OCI-LY3 (cell line): ENCODE measurements at regions not wholly inside any gene's neighbourhood (a gene's known extent, or its start where the extent isn't known, plus 50 kb on each side); places are given as distances from the start of the nearest gene placed in this dataset.
"Not testable (repeated sequence)": the region's sequence is repeated elsewhere in the genome, so short reads cannot be mapped to it uniquely, and the experiment has no call there.

Source experiments
- H2AFZ ChIP-seq: fragments of 200-600, 300-600 bp; shearing (Covaris generic); 2 replicates; pipeline ENCODE4 v1.6.0; 2014; ENCODE audit warnings: antibody characterized with exemption, low read depth, low read length
- H3K27ac ChIP-seq: fragments of 200-600, 300-600 bp; sonication (generic); 2 replicates; pipeline ENCODE4 v1.5.1; 2014; ENCODE audit warnings: mild to moderate bottlenecking, low read length, moderate library complexity, mixed read lengths
- H3K27me3 ChIP-seq: fragments of 200-600, 300-600 bp; sonication (generic); 2 replicates; pipeline ENCODE4 v1.6.1; 2014; ENCODE audit warnings: low read depth, low read length, mixed read lengths
- H3K36me3 ChIP-seq: fragments of 200-600, 300-600 bp; sonication (generic); replicated peaks from 2 replicates; pipeline ENCODE3; 2014; ENCODE audit warnings: low read depth, low read length, mixed read lengths
- H3K4me1 ChIP-seq: fragments of 300-600, 200-600 bp; sonication (generic); 2 replicates; pipeline ENCODE4 v1.6.1; 2014; ENCODE audit warnings: low read length, mixed read lengths
- H3K4me2 ChIP-seq: fragments of 200-600, 300-600 bp; sonication (generic); 2 replicates; pipeline ENCODE4 v1.6.1; 2014; ENCODE audit warnings: low read length, mixed read lengths
- H3K4me3 ChIP-seq: fragments of 300-600, 200-600 bp; sonication (generic); 2 replicates; pipeline ENCODE4 v1.5.1; 2014; ENCODE audit warnings: antibody characterized with exemption, mild to moderate bottlenecking, low read length, moderate library complexity
- H3K79me2 ChIP-seq: fragments of 300-600, 200-600 bp; shearing (Covaris generic); 2 replicates; pipeline ENCODE4 v1.6.1; 2014; ENCODE audit warnings: mild to moderate bottlenecking, low read length, mixed read lengths
- H3K9ac ChIP-seq: fragments of 300-600, 200-600 bp; shearing (Covaris generic); 2 replicates; pipeline ENCODE4 v1.6.0; 2014; ENCODE audit warnings: mild to moderate bottlenecking, low read length, moderate library complexity
- H3K9me3 ChIP-seq: fragments of 200-600, 300-600 bp; shearing (Covaris generic); 2 replicates; pipeline ENCODE4 v1.6.1; 2014; ENCODE audit warnings: low read length, mixed read lengths; ENCODE audit not compliant: insufficient read depth
- H4K20me1 ChIP-seq: fragments of 200-600, 300-600 bp; sonication (generic); 2 replicates; pipeline ENCODE4 v1.6.1; 2016; ENCODE audit warnings: low read length, mixed read lengths; ENCODE audit not compliant: insufficient read depth
- EZH2phosphoT487 ChIP-seq: fragments of 200-600 bp; shearing (Covaris generic); IDR thresholded peaks from 2 replicates; pipeline ENCODE4 v1.6.1; 2018; ENCODE audit warnings: antibody characterized with exemption, mixed run types, low read depth
- TF ChIP-seq, protein P1 (sequence below): fragments of 200-600, 300-600 bp; sonication (generic); IDR thresholded peaks from 2 replicates; pipeline ENCODE4 v1.5.1; 2014; ENCODE audit warnings: antibody characterized with exemption, low read length, low read depth

DNA sequence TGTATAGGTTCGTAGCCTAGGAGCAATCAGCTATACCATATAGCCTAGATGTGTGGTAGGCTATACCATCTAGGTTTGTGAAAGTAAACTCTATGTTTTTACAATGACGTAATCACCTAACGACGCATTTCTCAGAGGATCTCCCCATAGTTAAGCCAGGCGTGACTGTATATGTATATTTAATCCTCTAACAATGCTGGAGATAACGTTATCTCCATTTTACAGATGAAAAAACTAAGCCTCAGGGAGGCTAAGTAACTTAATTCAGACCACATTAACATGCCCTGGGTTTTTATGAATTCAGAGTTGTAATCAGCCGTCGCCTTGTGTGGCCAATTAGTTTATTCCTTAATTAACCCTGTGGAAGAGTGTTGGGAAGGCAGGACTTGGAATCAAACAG is 107.7 kb upstream of the PLXNA2 start:
- H3K4me1 ChIP-seq = no peaks in the 10 kb centered on the region
- H3K4me3 ChIP-seq = no peak overlapping the region
- H3K27ac ChIP-seq = no peak overlapping the region
- no peak for TF ChIP-seq EZH2phosphoT487
- TF ChIP-seq, protein P1, sequence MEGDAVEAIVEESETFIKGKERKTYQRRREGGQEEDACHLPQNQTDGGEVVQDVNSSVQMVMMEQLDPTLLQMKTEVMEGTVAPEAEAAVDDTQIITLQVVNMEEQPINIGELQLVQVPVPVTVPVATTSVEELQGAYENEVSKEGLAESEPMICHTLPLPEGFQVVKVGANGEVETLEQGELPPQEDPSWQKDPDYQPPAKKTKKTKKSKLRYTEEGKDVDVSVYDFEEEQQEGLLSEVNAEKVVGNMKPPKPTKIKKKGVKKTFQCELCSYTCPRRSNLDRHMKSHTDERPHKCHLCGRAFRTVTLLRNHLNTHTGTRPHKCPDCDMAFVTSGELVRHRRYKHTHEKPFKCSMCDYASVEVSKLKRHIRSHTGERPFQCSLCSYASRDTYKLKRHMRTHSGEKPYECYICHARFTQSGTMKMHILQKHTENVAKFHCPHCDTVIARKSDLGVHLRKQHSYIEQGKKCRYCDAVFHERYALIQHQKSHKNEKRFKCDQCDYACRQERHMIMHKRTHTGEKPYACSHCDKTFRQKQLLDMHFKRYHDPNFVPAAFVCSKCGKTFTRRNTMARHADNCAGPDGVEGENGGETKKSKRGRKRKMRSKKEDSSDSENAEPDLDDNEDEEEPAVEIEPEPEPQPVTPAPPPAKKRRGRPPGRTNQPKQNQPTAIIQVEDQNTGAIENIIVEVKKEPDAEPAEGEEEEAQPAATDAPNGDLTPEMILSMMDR = no peak
- no peak overlapping the region for H2AFZ ChIP-seq
- no peak overlapping the region for H3K4me2 ChIP-seq
- no peak overlapping the region for H3K9ac ChIP-seq
- no peaks in the 10 kb centered on the region for H3K79me2 ChIP-seq
- peaks cover 21% of the 10 kb centered on the region for H3K27me3 ChIP-seq
- no peaks in the 10 kb centered on the region for H3K9me3 ChIP-seq
- no peaks in the 10 kb centered on the region for H4K20me1 ChIP-seq
- no peaks in the 10 kb centered on the region for H3K36me3 ChIP-seq

DNA sequence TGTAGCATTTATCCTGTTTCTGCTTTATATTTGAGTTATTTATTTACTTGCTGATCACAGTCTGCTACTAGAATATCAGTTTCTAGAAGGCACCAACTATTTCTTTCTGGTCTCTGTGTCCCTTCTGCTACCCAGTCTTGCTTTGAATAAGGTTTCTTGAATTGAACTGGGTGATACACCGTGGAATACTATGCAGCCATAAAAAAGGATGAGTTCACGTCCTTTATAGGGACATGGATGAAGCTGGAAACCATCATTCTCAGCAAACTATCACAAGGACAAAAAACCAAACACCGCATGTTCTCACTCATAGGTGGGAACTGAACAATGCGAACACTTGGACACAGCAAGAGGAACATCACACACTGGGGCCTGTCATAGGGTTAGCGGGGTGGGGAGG is 109.6 kb upstream of the PLXNA2 start:
- not testable (repeated sequence) for H2AFZ ChIP-seq, H3K9me3 ChIP-seq, H3K27ac ChIP-seq, H4K20me1 ChIP-seq, H3K36me3 ChIP-seq, H3K79me2 ChIP-seq, H3K9ac ChIP-seq, H3K4me2 ChIP-seq, H3K4me1 ChIP-seq, H3K4me3 ChIP-seq
- peaks cover 15% of the 10 kb centered on the region for H3K27me3 ChIP-seq

DNA sequence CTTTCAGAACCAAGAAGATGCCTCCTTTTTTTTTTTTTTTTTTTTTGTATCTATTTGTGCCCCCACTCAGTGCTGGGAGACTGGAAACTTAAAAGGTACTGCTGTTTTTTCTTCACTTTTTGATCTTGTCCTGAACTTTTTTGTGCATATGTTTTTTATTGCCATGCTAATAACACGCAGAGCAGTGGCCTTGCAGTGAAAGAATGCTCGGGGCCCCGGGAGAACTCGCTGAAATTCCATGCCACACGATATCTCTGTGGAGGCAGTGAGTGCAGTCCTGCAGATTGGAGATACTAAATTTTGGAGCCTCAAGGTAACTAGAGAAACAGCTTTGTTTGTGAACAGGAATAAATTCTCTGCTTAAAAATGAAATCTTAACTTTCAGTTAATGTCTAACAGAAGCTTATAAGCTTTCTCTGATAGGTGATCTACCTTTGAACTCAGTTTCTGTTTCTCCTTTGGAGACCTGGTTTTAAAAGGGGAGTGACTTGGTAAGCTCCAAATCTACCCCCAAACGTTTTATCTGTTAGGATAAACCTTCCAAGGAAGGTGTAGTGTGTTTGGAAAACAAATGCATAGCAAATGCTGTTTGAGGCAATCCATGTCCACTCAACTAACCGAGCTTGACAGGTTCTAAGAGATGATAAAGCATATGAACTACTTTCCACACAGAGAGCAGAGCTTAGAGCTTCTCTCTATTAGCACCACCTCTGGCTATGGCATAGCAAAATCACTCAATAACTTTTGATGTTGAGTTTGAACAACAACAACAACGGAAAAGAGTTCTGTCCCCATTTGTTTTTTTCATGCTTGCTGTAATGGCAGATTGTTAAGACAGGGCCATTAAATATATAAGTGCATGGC is 113.7 kb upstream of the PLXNA2 start:
- no peak overlapping the region for H3K4me2 ChIP-seq
- H3K4me1 ChIP-seq = no peaks in the 10 kb centered on the region
- no peaks in the 10 kb centered on the region for H3K9me3 ChIP-seq
- peaks cover 36% of the 10 kb centered on the region for H3K27me3 ChIP-seq
- TF ChIP-seq EZH2phosphoT487 = no peak
- TF ChIP-seq, protein P1 = no peak
- no peak overlapping the region for H3K4me3 ChIP-seq
- H3K79me2 ChIP-seq = no peaks in the 10 kb centered on the region
- no peaks in the 10 kb centered on the region for H4K20me1 ChIP-seq
- no peak overlapping the region for H2AFZ ChIP-seq
- no peak overlapping the region for H3K27ac ChIP-seq
- no peaks in the 10 kb centered on the region for H3K36me3 ChIP-seq
- H3K9ac ChIP-seq = no peak overlapping the region

DNA sequence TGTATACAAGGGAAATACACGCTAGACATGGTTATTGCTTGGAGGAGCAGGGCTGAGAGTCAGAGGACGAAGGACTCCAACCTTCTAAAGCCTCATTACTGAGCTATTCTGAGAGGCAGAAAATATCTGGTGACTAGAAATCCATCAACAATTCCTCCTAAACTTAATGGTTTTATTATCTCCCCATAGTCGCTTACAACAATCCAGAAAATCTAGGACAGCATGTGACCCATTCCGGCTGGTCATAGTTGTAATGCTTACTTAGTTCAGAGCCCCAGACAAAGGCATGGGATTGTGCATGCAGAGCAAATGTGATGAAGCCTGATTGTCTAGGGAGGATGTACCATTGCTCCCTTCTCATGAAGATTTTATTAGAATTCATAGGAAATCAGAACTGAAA is 114.5 kb upstream of the PLXNA2 start:
- no peak overlapping the region for H3K27ac ChIP-seq
- no peaks in the 10 kb centered on the region for H4K20me1 ChIP-seq
- peaks cover 36% of the 10 kb centered on the region for H3K27me3 ChIP-seq
- no peaks in the 10 kb centered on the region for H3K36me3 ChIP-seq
- no peak overlapping the region for H3K9ac ChIP-seq
- no peaks in the 10 kb centered on the region for H3K79me2 ChIP-seq
- no peak overlapping the region for H3K4me3 ChIP-seq
- no peaks in the 10 kb centered on the region for H3K9me3 ChIP-seq
- TF ChIP-seq, protein P1 = no peak
- TF ChIP-seq EZH2phosphoT487 = no peak
- H3K4me2 ChIP-seq = no peak overlapping the region
- H2AFZ ChIP-seq = no peak overlapping the region
- H3K4me1 ChIP-seq = no peaks in the 10 kb centered on the region
